Spleen (tissue), 7 donors: ENCODE measurements at regions not wholly inside any gene's neighbourhood (a gene's known extent, or its start where the extent isn't known, plus 50 kb on each side); places are given as distances from the start of the nearest gene placed in this dataset.

Experiments used
- POLR2A ChIP-seq, 3 donors: fragments of 450-650 bp; IDR thresholded peaks; one replicate each; pipeline ENCODE4 v1.5.1; 2017; ENCODE audit warnings: antibody characterized with exemption in 3 of 3, mild to moderate bottlenecking in 1 of 3
- TF ChIP-seq, protein P1 (sequence below), 11 experiments: fragments of 200-600 bp in 7 of 11; fragments of 450-650 bp in 4 of 11; sonication (generic) in 4 of 11; IDR thresholded peaks in 8 of 11; conservative IDR thresholded peaks in 3 of 11; 1 replicate in 7 of 11; 2 replicates in 4 of 11; pipeline versions ENCODE4 v1.4.0 to v1.8.0; 2016 to 2021; ENCODE audit warnings: antibody characterized with exemption in 11 of 11, inconsistent platforms in 4 of 11, mild to moderate bottlenecking in 1 of 11
- donor health status: DM: no; HTN: no; CAD: no; lungs with moderate emphysema.
- donor health status: DM: no; HTN: no; CAD: no.
- donor health status: DM: no; HTN: no; CAD: no.

DNA sequence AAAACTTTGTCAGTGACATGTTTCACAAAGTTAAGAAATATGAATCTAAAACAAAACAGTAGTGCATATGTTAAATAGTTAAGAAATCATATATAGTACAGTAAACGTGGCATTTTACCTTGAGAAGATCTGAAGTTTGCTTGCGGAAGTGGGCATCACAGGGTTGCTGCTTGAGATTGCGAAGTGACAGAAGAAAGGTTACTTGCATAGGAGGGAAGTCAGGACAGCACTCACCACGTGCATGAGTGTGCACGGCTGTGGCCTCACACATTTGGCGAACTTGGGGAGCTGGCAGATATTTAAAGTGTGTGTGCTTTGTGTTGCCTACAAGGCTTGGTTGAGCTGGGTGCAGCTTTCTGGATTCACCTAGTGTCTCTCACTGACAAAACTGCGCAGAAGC is 431.5 kb upstream of the ARID1B start:
- TF ChIP-seq, protein P1, sequence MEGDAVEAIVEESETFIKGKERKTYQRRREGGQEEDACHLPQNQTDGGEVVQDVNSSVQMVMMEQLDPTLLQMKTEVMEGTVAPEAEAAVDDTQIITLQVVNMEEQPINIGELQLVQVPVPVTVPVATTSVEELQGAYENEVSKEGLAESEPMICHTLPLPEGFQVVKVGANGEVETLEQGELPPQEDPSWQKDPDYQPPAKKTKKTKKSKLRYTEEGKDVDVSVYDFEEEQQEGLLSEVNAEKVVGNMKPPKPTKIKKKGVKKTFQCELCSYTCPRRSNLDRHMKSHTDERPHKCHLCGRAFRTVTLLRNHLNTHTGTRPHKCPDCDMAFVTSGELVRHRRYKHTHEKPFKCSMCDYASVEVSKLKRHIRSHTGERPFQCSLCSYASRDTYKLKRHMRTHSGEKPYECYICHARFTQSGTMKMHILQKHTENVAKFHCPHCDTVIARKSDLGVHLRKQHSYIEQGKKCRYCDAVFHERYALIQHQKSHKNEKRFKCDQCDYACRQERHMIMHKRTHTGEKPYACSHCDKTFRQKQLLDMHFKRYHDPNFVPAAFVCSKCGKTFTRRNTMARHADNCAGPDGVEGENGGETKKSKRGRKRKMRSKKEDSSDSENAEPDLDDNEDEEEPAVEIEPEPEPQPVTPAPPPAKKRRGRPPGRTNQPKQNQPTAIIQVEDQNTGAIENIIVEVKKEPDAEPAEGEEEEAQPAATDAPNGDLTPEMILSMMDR (IDR thresholded peaks at IDR 0.05 in 8 of 11, conservative IDR thresholded peaks at IDR 0.05 in 3 of 11), result no peak
- TF ChIP-seq POLR2A (IDR thresholded peaks at IDR 0.05), result no peak
